Embryonic facial prominence (tissue), 1 donor: ENCODE measurements at regions not wholly inside any gene's neighbourhood (a gene's known extent, or its start where the extent isn't known, plus 50 kb on each side); places are given as distances from the start of the nearest gene placed in this dataset.

ENCODE experiments used
- DNase-seq: peaks from one replicate; pipeline ENCODE4 v3.0.0-alpha.2; 2016; ENCODE audit errors: extremely low spot score

GRCh38 chr10:78972947-78973900 is 95.5 kb upstream of the ZMIZ1 start:
- peak; percentile 88 for DNase-seq

- DNase-seq, result peak; percentile 79
Observed at GRCh38 chr10:78973901-78974616, 94.7 kb upstream of the ZMIZ1 start.

GRCh38 chr10:78974617-78975317 is 94.0 kb upstream of the ZMIZ1 start:
- DNase-seq, result peak; percentile 28

GRCh38 chr10:78975926-78976325 is 92.8 kb upstream of the ZMIZ1 start:
- DNase-seq, result no peak

GRCh38 chr10:78976825-78977755 is 91.7 kb upstream of the ZMIZ1 start:
- no peak for DNase-seq

- no peak for DNase-seq
Observed at GRCh38 chr10:78979938-78980337, 88.8 kb upstream of the ZMIZ1 start.

- no peak for DNase-seq
Observed at GRCh38 chr10:78980354-78980753, 88.4 kb upstream of the ZMIZ1 start.

GRCh38 chr10:78980815-78981214 is 88.0 kb upstream of the ZMIZ1 start:
- DNase-seq, result no peak

GRCh38 chr10:78981257-78981969 is 87.4 kb upstream of the ZMIZ1 start:
- no peak for DNase-seq

- no peak for DNase-seq
Observed at GRCh38 chr10:78981970-78982281, 86.8 kb upstream of the ZMIZ1 start.

- DNase-seq, result no peak
Observed at GRCh38 chr10:78982726-78983125, 86.0 kb upstream of the ZMIZ1 start.

- DNase-seq, result no peak
Observed at GRCh38 chr10:78983608-78984007, 85.2 kb upstream of the ZMIZ1 start.

- no peak for DNase-seq
Observed at GRCh38 chr10:78985973-78986818, 82.6 kb upstream of the ZMIZ1 start.

- no peak for DNase-seq
Observed at GRCh38 chr10:78991187-78991586, 77.6 kb upstream of the ZMIZ1 start.

- DNase-seq, result no peak
Observed at GRCh38 chr10:78992333-78992732, 76.4 kb upstream of the ZMIZ1 start.

- no peak for DNase-seq
Observed at GRCh38 chr10:78993261-78993945, 75.4 kb upstream of the ZMIZ1 start.

GRCh38 chr10:78995987-78996791 is 72.6 kb upstream of the ZMIZ1 start:
- DNase-seq, result no peak

GRCh38 chr10:78996792-78997129 is 72.0 kb upstream of the ZMIZ1 start:
- no peak for DNase-seq
